IPS-NIHi7 (cell line): ENCODE measurements at regions not wholly inside any gene's neighbourhood (a gene's known extent, or its start where the extent isn't known, plus 50 kb on each side); places are given as distances from the start of the nearest gene placed in this dataset.
"Not testable (repeated sequence)": the region's sequence is repeated elsewhere in the genome, so short reads cannot be mapped to it uniquely, and the experiment has no call there.

Source experiments
- DNase-seq: peaks from one replicate; pipeline ENCODE4 v3.0.0; 2012; ENCODE audit warnings: mixed read lengths; ENCODE audit errors: extremely low spot score

DNA sequence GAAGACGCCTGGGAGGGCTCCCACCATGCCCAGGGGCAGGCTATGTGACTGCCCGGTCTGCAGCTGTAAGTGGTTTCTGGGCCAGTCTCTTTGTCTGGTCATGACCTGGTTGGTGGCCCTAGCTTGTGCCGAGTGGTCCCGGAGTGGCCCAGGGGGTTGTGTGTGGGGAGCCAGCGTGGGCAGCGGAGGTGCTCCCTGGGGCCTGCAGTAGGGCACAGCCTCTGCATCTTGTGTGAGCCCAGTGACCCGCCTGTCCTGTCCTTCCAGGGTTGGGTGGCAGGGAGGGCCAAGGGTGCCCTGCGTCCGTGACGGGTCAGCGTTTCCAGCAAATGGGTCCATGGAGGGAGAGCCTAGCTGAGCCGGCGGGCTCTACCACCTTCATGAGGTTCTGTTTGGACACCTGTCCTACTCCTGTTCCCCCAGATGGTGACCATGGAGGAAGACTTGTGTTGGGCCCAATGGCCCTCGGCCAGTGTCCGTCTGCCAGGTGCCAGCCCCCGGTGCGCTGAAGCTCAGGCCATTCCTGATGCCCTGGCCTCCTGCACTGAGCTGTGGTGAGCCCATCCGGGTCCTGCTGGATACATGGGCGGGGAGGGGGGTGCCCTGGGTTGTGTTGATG lies 215.4 kb downstream of the SNRPN start:
- peak; percentile 3 for DNase-seq

GRCh38 chr15:25170781-25171110 lies 216.0 kb downstream of the SNRPN start:
- DNase-seq, result no peak

GRCh38 chr15:25171111-25171811 lies 216.5 kb downstream of the SNRPN start:
- peak; percentile 3 for DNase-seq

DNA sequence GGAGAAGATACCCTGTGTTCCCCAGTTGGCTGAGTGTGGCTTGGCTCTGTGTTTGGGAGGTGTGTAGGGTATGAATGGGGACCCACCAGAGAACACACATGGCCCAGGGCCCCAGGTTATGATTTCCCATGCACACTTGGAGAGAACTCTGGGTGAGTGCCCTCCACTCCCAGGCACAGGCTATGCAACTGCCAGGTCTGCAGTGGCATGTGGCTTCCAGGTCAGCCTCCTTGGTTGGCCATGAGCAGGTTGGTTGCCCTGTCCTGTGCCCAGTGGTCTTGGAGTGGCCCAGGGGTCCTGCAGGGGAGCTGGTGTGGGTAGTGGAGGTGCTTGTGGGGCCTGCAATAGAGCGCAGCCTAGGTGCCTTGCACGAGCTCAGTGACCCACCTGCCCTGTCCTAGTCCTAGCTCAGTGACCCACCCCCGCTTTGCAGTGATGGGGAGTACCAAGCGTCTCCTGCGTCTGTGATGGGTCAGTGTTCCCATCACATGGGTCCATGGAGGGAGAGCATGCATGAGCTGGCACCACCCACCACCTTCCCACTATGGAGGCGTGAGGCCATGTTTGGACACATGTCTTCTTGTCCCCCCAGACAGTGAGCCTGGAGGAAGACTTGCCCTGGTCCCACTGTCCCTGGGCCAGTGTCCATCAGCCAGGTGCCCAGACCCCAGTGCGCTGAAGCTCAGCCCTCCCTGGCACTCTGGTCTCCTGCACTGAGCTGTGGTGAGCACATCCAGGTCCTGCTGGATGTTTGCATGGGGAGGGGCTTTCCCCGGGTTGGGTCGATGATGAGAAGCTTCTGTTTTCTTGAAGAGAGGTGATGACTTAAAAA lies 217.3 kb downstream of the SNRPN start:
- DNase-seq, result peak; percentile 4

DNA sequence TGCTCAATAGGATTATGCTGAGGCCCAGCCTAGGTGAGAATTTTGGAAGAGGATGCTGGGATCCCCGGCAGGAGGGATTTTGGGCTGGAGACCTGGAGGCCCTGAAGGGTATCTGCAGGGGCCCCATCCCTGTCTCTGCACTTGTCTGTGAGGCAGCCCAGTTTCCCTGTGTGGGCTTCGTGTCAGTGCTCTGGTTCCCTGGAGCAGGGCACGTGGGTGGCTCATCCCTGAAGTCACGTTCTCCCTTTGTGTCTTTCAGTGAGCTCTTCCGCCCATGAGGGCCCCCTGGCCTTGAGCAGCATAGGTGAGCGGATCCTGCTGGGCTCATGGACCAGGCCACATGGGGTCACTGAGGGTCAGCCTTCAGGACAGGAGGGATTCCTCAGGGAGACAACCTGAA lies 217.9 kb downstream of the SNRPN start:
- DNase-seq, result no peak

DNA sequence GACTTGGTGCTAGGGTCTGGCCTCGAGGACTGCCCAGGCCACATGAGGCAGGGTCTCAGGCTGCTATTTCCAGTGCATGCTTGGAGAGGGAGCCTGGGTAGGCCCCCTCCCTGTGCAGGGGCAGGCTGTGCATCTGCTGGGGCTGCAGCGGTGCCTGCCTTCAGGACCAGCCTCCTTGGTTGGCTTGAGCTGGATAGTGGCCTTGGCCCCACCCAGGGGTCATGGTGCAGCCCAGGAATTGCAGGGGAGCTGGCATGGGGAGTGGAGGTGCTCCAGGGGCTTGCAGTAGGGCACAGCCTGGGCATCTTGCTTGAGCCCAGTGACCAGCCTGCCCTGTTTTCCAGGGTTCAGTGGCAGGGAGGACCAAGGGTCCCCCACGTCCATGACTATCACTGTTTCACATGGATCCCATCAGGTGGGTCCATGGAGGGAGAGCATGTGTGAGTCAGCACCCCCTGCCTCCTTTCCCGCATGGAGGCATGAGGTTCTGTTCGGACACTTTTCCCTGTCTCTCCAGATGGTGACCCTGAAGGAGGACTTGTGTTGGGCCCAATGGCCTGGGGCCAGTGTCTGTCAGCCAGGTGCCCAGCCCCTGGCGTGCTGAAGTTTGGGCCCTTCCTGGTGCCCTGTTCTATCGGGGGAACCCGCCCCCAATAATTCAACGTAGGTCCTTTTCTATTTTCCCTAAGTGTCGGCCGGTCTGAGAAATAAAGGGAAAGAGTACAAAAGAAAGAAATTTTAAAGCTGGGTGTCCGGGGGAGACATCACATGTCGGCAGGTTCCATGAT lies 218.6 kb downstream of the SNRPN start:
- no peak for DNase-seq

- DNase-seq, result not testable (repeated sequence)
Measured at GRCh38 chr15:25174149-25174548, 219.4 kb downstream of the SNRPN start.

- no peak for DNase-seq
Measured at GRCh38 chr15:25175033-25175788, 220.4 kb downstream of the SNRPN start.

DNA sequence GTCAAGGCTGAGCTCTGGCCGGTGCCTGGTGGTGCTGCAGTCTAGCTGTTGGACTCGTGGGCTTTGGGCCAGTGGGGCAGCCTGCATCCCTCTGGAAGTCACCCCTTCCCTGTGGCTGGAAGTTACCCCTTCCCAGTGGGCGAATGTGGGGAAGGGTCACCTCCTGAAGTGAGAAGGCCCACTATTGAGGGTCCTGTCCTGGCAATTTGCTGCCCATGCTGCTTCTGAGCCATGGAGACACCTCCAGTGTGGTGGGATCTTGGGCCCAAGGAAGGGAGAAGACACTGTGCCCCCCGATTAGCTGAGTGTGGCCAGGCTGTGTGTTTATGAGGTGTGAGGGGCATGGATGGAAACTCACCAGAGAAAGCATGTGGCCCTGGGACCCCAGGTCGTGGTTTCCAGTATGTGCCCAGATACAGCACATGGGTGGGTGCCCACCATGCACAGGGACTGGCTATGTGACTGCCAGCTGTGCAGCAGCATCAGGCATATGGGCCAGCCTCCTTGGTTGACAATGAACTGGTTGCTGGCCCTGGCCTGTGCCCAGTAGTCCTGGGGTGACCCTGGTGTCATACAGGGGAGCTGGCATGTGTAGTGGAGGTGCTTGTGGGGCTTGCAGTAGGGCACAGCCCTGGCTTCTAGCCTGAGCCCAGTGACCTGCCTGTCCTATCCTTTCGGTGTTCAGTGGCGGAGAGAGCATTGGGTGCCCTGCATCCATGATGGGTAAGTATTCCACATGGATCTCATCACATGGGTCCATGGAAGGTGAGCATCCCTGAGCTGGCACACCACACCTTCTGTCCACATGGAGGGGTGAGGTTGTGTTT lies 221.2 kb downstream of the SNRPN start:
- DNase-seq, result no peak

DNA sequence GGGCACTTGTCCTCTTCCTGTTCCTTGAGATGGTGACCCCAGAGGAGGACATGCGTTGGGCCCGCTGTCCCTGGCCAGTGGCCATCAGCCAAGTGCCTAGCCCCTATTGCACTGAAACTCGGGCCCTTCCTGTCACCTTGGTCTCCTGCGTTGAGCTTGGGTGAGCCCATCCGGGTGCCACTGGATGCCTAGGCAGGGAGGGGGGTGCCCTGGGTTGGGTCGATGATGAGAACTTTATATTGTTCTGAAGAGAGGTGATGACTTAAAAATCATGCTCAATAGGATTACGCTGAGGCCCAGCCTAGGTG lies 221.8 kb downstream of the SNRPN start:
- DNase-seq, result no peak

GRCh38 chr15:25176991-25177954 lies 222.5 kb downstream of the SNRPN start:
- DNase-seq, result peak; percentile 5

- peak; percentile 5 for DNase-seq
Measured at GRCh38 chr15:25177955-25178801, 223.4 kb downstream of the SNRPN start.

DNA sequence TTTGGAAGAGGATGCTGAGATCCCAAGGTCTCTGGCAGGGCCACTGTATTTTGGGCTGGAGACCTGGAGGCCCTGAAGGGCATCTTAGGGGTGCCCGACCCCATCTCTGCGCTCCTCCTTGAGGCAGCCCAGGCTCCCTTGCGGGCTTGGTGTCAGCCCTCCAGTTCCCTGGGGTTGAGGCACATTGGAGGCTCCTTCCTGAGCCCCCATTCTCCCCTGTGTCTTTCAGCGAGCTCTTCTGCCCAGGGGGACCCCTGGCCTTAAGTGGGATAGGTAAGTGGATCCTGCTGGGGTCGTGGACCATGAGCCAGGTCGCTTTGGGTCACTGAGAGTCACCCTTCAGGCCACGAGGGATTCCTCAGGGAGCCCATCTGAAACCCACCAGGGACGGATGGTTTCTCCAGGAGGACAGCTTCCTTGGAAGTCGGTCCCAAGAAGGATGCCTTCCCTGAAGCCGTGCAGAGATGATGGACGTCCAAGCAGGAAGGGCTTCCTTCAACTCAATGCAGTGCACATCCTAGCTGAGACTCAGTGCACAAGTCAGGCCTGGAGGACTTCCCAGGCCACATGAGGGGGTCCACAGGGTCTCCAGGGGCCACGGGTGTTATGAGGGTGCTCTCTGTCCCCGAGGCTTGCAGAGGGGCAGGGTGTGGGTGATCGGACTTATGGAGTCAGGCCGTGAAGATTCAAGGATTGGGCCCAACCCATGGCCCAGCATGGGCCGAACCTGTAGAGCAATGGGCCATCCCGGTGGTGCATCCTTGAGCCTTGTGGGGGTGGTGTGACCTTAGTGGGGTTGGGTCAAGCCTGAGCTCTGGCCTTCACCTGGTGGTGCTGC lies 224.3 kb downstream of the SNRPN start:
- DNase-seq, result no peak

DNA sequence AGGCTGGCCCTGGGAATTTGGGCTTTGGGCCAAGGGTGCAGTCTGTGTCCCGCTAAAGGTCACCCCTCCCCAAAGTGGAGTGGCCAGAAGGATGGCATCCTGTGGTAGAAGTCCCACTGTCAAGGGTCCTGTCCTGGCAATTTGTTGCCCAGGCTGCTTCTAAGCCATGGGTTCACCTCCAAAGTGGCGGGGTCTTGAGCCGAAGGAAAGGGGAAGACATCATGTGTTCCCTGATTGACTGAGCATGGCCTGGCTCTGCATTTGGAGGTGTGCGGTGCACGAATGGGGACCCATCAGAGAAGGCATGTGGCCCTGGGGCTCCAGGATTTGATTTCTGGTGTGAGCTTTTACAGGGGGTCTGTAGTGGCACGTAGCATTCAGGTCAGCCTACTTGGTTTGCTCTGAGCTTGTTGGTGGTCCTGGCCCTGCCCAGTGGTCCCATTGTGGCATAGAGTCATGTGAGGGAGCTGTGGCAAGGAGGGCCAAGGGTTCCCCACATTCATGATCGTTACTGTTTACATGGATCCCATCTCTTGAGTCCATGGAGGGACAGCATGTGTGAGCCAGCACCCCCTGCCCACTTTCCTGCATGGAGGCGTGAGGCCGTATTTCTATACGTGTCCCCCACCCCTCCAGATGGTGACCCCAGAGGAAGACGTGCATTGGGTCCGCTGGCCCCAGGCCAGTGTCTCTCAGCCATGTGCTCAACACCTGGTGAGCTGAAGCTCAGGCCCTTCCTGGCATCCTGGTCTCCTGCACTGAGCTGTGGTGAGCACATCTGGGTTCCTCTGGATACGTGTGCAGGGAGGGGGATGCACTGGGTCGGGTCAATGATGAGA lies 225.1 kb downstream of the SNRPN start:
- no peak for DNase-seq

GRCh38 chr15:25180606-25181292 lies 226.0 kb downstream of the SNRPN start:
- DNase-seq, result no peak
